ENCODE measurements at regions not wholly inside any gene's neighbourhood (a gene's known extent, or its start where the extent isn't known, plus 50 kb on each side); places are given as distances from the start of the nearest gene placed in this dataset.

DNA sequence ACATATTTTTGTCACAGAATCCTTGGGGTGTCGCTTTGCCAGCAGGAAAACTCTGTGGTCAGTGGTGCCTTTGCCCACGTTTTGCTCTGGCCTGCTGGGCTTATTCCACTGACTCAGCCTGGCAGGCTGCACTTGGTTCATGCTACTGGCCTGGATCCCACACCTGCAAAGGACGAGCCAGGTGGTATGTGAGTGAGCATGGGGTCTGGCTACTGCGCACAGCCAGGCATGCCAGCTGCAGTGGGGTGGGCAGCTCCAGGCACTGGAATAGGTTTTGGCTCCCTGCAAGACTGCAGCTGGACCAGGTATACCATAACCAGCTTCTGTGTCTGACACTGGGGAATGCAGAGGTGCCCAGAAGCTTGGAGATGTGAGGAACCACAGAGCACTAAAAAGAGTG, 197.9 kb upstream of the VRK2 start:
- peaks cover 3% of the 10 kb centered on the region for H3K9me3 Mint-ChIP-seq (ENCODE audit: unreplicated experiment)
- no peaks in the 10 kb centered on the region for H3K36me3 Mint-ChIP-seq (ENCODE audit: unreplicated experiment)
- no peak overlapping the region for H3K4me3 Mint-ChIP-seq (ENCODE audit: unreplicated experiment)
- no peak overlapping the region for H3K27ac Mint-ChIP-seq (ENCODE audit: unreplicated experiment)
- peak; percentile 76 for DNase-seq (ENCODE audit: extremely low spot score, unreplicated experiment)
- H3K27me3 Mint-ChIP-seq (ENCODE audit: unreplicated experiment) = peaks cover 15% of the 10 kb centered on the region
- TF ChIP-seq CTCF (IDR thresholded peaks at IDR 0.05) = no peak
- H3K4me1 Mint-ChIP-seq (ENCODE audit: unreplicated experiment) = no peaks in the 10 kb centered on the region

DNA sequence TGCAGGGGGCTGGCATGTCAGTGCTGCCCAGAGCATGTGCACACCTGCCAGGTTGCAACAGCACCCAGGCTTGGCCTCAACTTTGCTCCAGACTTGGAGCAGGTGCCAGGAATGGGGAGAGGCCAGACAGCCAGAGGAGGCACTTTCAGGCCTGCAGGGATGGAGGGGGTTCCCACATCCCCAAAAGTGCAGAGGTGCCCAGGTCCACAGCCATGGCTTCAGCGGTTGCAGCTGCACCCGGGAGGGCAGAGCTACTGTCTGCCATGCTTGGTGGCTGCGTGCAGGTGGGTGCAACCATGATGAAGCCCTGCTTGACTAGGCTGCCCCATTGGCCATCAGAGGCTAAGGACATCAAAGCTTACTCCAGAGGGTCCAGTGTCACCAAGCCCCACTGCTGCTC, 196.8 kb upstream of the VRK2 start:
- no peaks in the 10 kb centered on the region for H3K36me3 Mint-ChIP-seq (ENCODE audit: unreplicated experiment)
- H3K27ac Mint-ChIP-seq (ENCODE audit: unreplicated experiment) = no peak overlapping the region
- peaks cover 15% of the 10 kb centered on the region for H3K27me3 Mint-ChIP-seq (ENCODE audit: unreplicated experiment)
- no peak overlapping the region for H3K4me3 Mint-ChIP-seq (ENCODE audit: unreplicated experiment)
- TF ChIP-seq CTCF (IDR thresholded peaks at IDR 0.05) = no peak
- peaks cover 3% of the 10 kb centered on the region for H3K9me3 Mint-ChIP-seq (ENCODE audit: unreplicated experiment)
- no peak for DNase-seq (ENCODE audit: extremely low spot score, unreplicated experiment)
- no peaks in the 10 kb centered on the region for H3K4me1 Mint-ChIP-seq (ENCODE audit: unreplicated experiment)

- no peak for TF ChIP-seq CTCF (IDR thresholded peaks at IDR 0.05)
- Mint-ChIP-seq H3K9me3 (ENCODE audit: unreplicated experiment) (peaks cover 3% of the 10 kb centered on the region), H3K4me1 (ENCODE audit: unreplicated experiment) (no peaks in the 10 kb centered on the region), H3K4me3 (ENCODE audit: unreplicated experiment) (no peak overlapping the region), H3K27me3 (ENCODE audit: unreplicated experiment) (peaks cover 22% of the 10 kb centered on the region), H3K36me3 (ENCODE audit: unreplicated experiment) (no peaks in the 10 kb centered on the region), H3K27ac (ENCODE audit: unreplicated experiment) (no peak overlapping the region)
- DNase-seq (ENCODE audit: extremely low spot score, unreplicated experiment) = peak; percentile 80
Observed at GRCh38 chr2:57850415-57851130, 196.0 kb upstream of the VRK2 start.

DNA sequence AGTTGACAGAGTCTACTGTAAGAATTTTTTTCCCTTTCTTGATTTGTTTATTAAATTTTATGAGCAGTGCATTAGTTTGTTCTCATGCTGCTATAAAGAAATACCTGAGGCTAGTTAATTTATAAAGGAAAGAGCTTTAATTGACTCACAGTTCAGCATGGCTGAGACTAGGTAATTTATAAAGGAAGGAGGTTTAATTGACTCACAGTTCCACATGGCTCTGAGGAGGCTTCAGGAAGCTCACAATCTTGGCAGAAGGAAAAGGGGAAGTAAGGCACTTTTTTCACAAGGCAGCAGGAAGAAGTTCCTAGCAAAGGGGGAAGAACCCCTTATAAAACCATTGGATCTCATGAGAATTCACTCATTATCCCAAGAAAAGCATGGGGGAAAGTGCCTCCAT, 191.4 kb upstream of the VRK2 start:
- no peak overlapping the region for H3K27ac Mint-ChIP-seq (ENCODE audit: unreplicated experiment)
- H3K4me1 Mint-ChIP-seq (ENCODE audit: unreplicated experiment) = no peaks in the 10 kb centered on the region
- H3K36me3 Mint-ChIP-seq (ENCODE audit: unreplicated experiment) = no peaks in the 10 kb centered on the region
- no peak for DNase-seq (ENCODE audit: extremely low spot score, unreplicated experiment)
- no peaks in the 10 kb centered on the region for H3K9me3 Mint-ChIP-seq (ENCODE audit: unreplicated experiment)
- TF ChIP-seq CTCF (IDR thresholded peaks at IDR 0.05) = no peak
- no peak overlapping the region for H3K4me3 Mint-ChIP-seq (ENCODE audit: unreplicated experiment)
- H3K27me3 Mint-ChIP-seq (ENCODE audit: unreplicated experiment) = peaks cover 17% of the 10 kb centered on the region

DNA sequence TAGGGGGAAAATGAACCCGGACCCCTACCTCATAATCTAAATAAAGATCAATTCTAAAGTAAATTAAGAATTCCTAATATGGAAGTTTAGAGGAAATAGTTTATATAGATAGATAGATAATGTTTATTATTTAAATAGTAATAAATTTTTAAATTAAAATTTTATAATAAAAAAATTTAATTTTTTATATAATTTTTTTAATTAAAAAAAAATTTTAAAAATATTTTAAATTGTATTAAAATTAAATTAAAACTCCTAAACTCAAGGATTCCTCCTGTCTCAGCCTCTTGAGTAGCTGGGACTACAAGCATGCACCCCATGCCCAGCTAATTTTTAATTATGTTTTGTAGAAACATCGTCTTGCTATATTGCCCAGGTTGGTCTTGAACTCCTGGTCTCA, 186.9 kb upstream of the VRK2 start:
- peaks cover 16% of the 10 kb centered on the region for H3K27me3 Mint-ChIP-seq (ENCODE audit: unreplicated experiment)
- no peaks in the 10 kb centered on the region for H3K36me3 Mint-ChIP-seq (ENCODE audit: unreplicated experiment)
- no peak for TF ChIP-seq CTCF (IDR thresholded peaks at IDR 0.05)
- H3K9me3 Mint-ChIP-seq (ENCODE audit: unreplicated experiment) = no peaks in the 10 kb centered on the region
- DNase-seq (ENCODE audit: extremely low spot score, unreplicated experiment) = no peak
- H3K4me3 Mint-ChIP-seq (ENCODE audit: unreplicated experiment) = no peak overlapping the region
- no peaks in the 10 kb centered on the region for H3K4me1 Mint-ChIP-seq (ENCODE audit: unreplicated experiment)
- no peak overlapping the region for H3K27ac Mint-ChIP-seq (ENCODE audit: unreplicated experiment)
